Natural killer cell treated with Interleukin-12 subunit alpha and Interleukin-12 subunit beta and Interleukin-15 and Interleukin-18, amount 100 ng/mL, for 72 hours (primary cell): ENCODE measurements at regions not wholly inside any gene's neighbourhood (a gene's known extent, or its start where the extent isn't known, plus 50 kb on each side); places are given as distances from the start of the nearest gene placed in this dataset.

Source experiments
- ATAC-seq, 2 donors: fragments of 150-1000 bp; cut with Tn5 transposase in 1 of 2; sonication (Bioruptor Pico), chemical (Tn5 transposase) in 1 of 2; 2 replicates each; pipeline ENCODE4 v1.10.0; 2021
- DNase-seq: peaks from one replicate; pipeline ENCODE4 v3.0.0; 2022; ENCODE audit warnings: low spot score
- H3K27ac Mint-ChIP-seq, 2 donors: 1 replicate in 1 of 2; 2 replicates in 1 of 2; pipeline ENCODE4 v1.8.0; 2022; ENCODE audit warnings: mixed read lengths in 2 of 2, mild to moderate bottlenecking in 1 of 2, moderate library complexity in 1 of 2
- H3K27me3 Mint-ChIP-seq, 2 donors: 1 replicate in 1 of 2; 2 replicates in 1 of 2; pipeline ENCODE4 v1.8.0; 2022; ENCODE audit warnings: mixed read lengths in 2 of 2
- H3K36me3 Mint-ChIP-seq: one replicate; pipeline ENCODE4 v1.8.0; 2022; ENCODE audit warnings: mixed read lengths
- H3K4me1 Mint-ChIP-seq, 2 donors: 1 replicate in 1 of 2; 2 replicates in 1 of 2; pipeline ENCODE4 v1.8.0; 2022; ENCODE audit warnings: low read depth in 2 of 2, mixed read lengths in 2 of 2, mild to moderate bottlenecking in 1 of 2
- H3K4me3 Mint-ChIP-seq: one replicate; pipeline ENCODE4 v1.8.0; 2022; ENCODE audit warnings: mixed read lengths
- H3K9me3 Mint-ChIP-seq: 2 replicates; pipeline ENCODE4 v1.8.0; 2022; ENCODE audit warnings: mixed read lengths

DNA sequence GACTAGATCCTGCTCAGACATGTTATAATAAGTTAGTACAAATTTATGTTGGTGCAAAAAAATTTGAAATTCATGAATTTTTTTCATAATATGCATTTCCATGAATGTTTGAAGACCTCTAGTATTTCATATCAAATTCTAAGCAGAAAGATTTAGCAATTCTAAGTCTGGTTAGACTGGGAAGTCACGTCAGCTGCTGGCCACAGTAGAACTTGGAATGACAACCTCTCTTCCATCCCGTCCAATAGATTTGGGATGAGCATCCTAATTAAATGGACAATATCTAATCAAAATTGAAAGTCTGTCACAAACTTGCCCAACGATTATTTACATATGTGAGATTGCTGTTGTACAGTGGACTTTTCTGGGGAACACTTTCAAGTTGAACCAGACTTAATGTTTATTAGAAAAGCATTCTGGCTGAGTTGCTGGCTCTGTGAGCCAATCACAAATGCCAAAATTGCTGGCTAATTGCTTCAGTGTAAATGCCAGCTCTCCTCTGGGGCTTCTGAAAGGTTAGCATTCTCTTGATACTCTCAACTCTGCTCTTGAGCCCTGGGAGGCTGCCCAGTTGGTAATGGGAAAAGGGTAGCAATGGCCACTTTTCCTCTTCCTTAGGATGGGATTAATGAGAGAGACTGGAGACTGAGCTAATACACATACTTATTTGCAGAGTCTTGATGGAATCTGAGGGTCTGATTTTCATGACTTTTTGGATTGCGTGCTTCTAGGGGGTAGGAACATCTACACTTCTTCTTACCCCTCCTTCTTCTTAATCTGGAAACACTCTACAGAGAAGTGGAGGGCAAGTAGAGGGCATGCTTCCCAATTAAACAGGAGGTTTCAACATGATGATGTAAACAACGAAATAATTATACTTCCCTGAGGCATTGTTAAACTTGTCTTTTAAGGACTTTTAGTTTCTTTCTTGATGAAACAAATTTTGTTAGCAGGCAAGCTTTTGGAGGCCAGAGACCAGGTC is 253.5 kb downstream of the BAMBI start:
- H3K36me3 Mint-ChIP-seq, result no peaks in the 10 kb centered on the region
- H3K27ac Mint-ChIP-seq, result no peak overlapping the region
- no peaks in the 10 kb centered on the region for H3K9me3 Mint-ChIP-seq
- no peak overlapping the region for H3K4me3 Mint-ChIP-seq
- peaks cover 3 to 6% of the 10 kb centered on the region in 2 donors for H3K27me3 Mint-ChIP-seq
- H3K4me1 Mint-ChIP-seq, result no peaks in the 10 kb centered on the region
- ATAC-seq, result no peak
- no peak for DNase-seq

DNA sequence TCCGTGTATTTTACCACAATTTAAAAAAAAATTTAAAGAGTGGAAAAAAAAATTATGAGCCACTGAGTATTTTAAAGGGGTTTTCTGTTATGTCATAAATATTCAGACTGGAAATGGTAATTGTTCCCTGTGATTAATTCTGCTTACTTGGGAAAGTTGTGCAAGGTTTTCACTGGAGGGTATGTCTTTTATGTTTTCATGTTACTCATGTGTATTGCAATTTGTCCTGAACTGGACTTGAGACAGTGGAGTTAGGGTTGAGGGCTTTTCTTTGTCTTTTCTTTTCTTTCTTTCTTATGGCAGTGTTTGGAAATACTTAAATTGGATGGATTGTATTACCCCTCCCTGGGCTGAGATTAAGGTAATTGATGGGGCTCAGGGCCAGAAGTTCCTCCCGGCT is 257.7 kb downstream of the BAMBI start:
- Mint-ChIP-seq H3K27me3 (peaks cover 5 to 8% of the 10 kb centered on the region in 2 donors), H3K36me3 (no peaks in the 10 kb centered on the region), H3K9me3 (no peaks in the 10 kb centered on the region), H3K4me1 (no peaks in the 10 kb centered on the region), H3K4me3 (no peak overlapping the region), H3K27ac (no peak overlapping the region)
- DNase-seq, result no peak
- ATAC-seq, result no peak

DNA sequence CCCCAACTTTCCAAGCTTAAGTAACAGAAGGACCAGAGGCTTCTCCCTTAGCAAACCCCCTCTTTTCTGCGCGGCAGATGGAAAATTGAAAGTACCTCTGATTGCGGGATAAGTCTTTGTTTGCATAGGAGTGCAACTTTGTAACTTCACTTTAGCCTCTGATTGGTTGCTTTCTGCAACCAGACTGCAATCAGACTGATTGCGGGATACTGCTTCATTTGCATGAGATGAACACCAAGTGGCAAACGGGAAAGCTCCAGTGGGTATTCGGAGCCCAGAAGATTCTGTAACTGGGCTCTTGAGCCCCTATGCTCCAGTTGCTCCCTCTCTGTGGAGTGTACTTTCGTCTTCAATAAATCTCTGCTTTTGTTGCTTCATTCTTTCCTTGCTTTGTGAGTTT is 260.6 kb downstream of the BAMBI start:
- H3K4me1 Mint-ChIP-seq, result no peaks in the 10 kb centered on the region
- no peaks in the 10 kb centered on the region for H3K36me3 Mint-ChIP-seq
- H3K4me3 Mint-ChIP-seq, result no peak overlapping the region
- DNase-seq, result no peak
- no peaks in the 10 kb centered on the region for H3K9me3 Mint-ChIP-seq
- no peak overlapping the region for H3K27ac Mint-ChIP-seq
- peaks cover 5 to 8% of the 10 kb centered on the region in 2 donors for H3K27me3 Mint-ChIP-seq
- ATAC-seq, result no peak

DNA sequence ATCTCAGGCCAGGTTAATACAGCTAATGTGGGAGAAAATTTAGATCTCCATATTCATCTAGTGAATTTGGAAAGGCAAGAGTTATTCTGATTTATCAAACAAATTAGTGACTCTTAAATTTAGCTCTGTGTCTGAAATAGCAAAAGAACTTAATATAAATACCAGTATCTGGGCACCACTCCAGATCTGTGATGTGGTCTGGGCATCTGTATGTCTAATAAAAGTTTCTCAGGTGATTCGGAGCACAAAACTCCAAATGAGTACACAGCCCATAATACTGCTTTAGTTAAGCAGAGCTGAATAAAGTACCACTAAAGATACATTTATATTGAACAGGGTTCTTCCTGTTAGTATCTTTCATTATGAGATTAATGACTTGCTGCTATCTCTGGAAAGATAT is 261.4 kb downstream of the BAMBI start:
- no peak overlapping the region for H3K4me3 Mint-ChIP-seq
- no peak overlapping the region for H3K27ac Mint-ChIP-seq
- peaks cover 5 to 8% of the 10 kb centered on the region in 2 donors for H3K27me3 Mint-ChIP-seq
- ATAC-seq (no peak), DNase-seq (no peak)
- H3K36me3 Mint-ChIP-seq, result no peaks in the 10 kb centered on the region
- no peaks in the 10 kb centered on the region for H3K9me3 Mint-ChIP-seq
- H3K4me1 Mint-ChIP-seq, result no peaks in the 10 kb centered on the region

DNA sequence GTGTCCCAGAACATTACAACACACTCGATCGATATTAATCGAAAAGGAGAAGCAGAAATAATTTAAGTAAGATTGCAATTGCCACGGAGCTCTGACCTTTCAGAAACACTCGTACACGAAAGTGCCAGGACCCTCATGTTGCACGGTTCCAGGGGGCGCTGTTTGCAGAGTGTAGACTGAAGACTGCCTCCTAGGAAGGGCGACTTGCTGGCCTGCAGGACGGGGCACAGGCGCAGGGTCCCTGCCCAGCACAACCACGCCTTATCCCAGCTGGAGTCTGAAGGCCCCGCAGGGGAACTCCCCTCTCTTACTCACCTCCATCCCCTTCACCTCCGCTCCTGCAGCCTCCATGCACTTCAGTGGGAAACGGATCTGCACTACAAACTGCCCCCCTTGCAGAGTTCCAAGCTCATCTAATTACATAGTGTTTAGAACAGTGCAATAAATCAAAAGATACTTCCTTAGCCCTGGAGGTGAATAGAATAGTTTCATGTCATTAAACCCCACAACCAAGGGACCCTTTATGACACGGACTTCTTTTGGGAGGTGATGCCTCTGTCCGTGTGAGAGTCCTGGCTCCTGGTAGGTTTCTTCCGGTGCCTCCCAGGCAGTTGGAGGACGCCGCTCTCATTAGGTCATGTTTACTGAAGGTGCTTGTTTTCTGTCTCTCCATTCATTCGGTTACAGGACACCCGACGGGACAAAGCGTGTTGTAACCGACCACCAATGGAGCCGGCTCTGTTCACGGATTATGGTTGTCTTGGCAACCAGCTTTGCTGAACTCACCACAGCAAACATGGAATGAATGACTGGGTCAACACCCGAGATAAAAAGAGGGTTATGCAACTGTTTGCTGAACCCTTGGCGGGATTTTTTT is 262.2 kb downstream of the BAMBI start:
- no peak overlapping the region for H3K27ac Mint-ChIP-seq
- peaks cover 5 to 12% of the 10 kb centered on the region in 2 donors for H3K27me3 Mint-ChIP-seq
- H3K36me3 Mint-ChIP-seq, result no peaks in the 10 kb centered on the region
- no peaks in the 10 kb centered on the region for H3K9me3 Mint-ChIP-seq
- DNase-seq (no peak), ATAC-seq (no peak)
- no peaks in the 10 kb centered on the region for H3K4me1 Mint-ChIP-seq
- no peak overlapping the region for H3K4me3 Mint-ChIP-seq

DNA sequence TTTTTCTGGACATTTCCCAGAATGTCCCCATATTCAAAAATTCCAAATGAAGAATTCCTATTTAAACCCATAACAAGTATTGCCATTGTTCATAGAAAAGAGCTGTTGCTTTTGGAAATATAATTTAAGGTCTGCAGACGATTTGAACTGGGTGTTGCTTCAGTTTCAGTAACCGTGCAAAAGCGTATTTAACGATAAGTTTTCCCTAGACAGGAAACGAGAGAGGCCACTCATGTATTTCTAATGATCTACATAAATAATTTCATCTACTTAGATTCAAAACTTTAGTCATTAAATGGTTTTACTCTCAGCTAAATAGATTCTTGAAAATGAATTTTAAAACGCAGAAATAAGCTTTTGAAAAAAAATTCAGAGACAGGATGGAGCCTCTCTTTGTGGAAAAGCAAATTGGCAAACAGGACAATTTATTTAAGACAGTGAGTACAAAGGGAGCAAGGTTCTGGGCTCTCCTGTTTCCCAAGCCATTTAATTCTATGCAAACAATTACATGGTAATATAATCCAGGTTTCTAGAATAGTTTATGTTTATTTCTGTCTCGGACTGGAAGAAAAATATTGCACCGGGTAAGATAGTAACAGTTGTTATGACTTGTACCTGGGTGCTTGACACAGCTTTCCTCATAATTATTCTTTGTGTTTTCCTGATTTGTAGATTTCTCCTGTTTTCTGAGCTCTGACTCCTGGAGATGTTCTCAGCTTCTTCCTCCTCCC is 263.0 kb downstream of the BAMBI start:
- Mint-ChIP-seq H3K36me3 (no peaks in the 10 kb centered on the region), H3K4me3 (no peak overlapping the region), H3K27me3 (peaks cover 5 to 20% of the 10 kb centered on the region in 2 donors), H3K27ac (no peak overlapping the region), H3K4me1 (no peaks in the 10 kb centered on the region), H3K9me3 (no peaks in the 10 kb centered on the region)
- ATAC-seq (no peak), DNase-seq (no peak)

DNA sequence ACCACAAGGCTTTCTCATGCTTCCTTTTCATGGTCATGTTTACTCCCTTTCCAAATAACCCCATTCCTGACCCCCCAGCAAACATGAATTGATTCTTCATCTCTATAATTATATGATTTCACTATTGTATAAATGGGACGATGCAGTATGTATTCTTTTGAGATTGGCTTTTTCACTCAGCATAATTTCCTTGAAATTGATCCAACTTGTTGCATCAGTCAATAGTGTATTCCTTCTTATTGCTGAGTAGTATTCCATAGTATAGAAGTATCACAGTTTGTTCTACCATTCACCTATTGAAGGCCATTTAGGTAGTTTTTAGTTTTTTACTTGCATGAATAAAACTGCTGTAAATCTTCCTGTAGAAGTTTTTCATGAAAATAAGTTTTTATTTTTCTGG is 264.7 kb downstream of the BAMBI start:
- Mint-ChIP-seq H3K27me3 (peaks cover 7 to 37% of the 10 kb centered on the region in 2 donors), H3K9me3 (no peaks in the 10 kb centered on the region), H3K27ac (no peak overlapping the region), H3K4me3 (no peak overlapping the region), H3K4me1 (no peaks in the 10 kb centered on the region), H3K36me3 (no peaks in the 10 kb centered on the region)
- DNase-seq, result no peak
- no peak for ATAC-seq

DNA sequence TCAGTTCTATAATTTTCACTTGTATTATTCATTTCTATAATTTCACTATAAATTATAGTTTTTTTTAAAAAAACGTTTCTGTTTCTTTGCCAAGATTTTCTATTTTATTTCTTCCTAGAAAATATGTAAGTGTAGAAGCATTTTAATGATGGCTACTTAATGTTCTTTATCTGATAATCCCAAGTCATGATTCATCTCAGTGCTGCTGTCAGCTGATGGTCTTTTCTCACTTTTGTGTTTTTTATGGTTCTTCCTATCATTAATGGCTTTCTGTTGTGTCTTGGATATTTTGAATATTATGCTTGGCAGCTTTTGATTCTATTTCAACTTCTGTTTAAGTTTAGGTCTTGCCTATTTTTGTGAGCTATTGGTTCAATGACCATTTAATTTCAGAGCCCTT is 268.6 kb downstream of the BAMBI start:
- DNase-seq (no peak), ATAC-seq (no peak)
- H3K36me3 Mint-ChIP-seq, result no peaks in the 10 kb centered on the region
- no peak overlapping the region for H3K27ac Mint-ChIP-seq
- H3K9me3 Mint-ChIP-seq, result no peaks in the 10 kb centered on the region
- no peaks in the 10 kb centered on the region for H3K4me1 Mint-ChIP-seq
- peaks cover 2 to 40% of the 10 kb centered on the region in 2 donors for H3K27me3 Mint-ChIP-seq
- no peak overlapping the region for H3K4me3 Mint-ChIP-seq

DNA sequence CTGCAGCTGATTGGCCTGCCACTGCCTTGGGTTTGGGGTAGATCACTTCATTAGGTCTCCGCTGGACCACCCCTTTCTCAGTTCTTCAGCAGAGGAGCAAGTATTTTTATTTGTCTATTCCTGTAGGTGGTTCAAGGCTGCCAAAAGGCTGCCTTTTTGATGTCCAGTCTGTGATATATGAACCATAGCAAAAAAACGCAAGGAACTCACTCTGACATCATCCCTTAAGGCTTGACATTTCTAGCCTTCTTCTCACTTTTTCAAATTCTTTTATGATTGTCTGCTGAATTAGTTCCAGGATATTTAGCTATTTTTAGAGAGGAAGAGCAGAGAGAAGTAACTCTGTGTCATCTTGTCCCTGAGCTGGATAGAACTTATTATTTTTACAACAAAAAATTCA is 269.2 kb downstream of the BAMBI start:
- no peaks in the 10 kb centered on the region for H3K9me3 Mint-ChIP-seq
- H3K4me1 Mint-ChIP-seq, result no peaks in the 10 kb centered on the region
- DNase-seq, result no peak
- no peak for ATAC-seq
- H3K4me3 Mint-ChIP-seq, result no peak overlapping the region
- H3K36me3 Mint-ChIP-seq, result no peaks in the 10 kb centered on the region
- peaks cover 2 to 40% of the 10 kb centered on the region in 2 donors for H3K27me3 Mint-ChIP-seq
- no peak overlapping the region for H3K27ac Mint-ChIP-seq

DNA sequence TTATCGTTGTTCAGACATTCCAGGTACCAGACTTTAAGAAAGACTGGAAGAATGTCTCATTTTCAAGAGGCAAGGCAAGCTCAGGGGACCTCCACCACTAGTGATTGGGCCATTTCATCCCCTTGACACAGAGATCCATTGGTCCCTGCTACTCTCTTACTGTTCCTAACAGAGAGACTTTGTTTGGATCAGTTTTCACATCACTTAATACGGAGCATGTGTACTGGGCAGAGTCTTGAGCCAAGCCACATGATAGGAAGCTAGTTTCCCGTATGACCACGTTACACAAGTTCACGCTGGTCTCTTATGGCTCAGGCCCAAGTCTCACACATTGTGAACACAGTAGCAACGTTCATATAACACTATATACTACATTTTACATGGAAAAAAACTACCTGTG is 269.9 kb downstream of the BAMBI start:
- Mint-ChIP-seq H3K27me3 (peaks cover 7 to 47% of the 10 kb centered on the region in 2 donors), H3K36me3 (no peaks in the 10 kb centered on the region), H3K4me1 (no peaks in the 10 kb centered on the region), H3K27ac (no peak overlapping the region), H3K4me3 (no peak overlapping the region), H3K9me3 (no peaks in the 10 kb centered on the region)
- no peak for DNase-seq
- no peak for ATAC-seq

DNA sequence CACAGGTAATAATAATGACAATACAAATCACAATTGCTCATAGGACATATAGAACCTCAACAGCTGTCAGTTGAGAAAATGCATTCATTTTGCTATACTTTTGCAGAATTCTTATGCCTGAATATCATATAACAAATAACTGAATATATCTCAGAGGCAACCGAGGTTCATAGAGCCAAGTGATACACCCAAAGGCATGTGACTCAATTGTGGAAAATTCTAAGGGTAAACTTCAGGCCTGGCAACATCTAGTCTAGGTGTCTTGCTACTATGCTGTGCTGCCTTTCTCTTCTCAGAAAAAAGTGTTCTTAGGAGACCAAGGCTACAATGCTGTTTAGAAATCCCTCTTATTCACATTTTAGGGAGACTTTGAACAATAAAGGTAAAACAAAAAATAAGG is 270.7 kb downstream of the BAMBI start:
- no peaks in the 10 kb centered on the region for H3K9me3 Mint-ChIP-seq
- ATAC-seq, result no peak
- peaks cover 13 to 55% of the 10 kb centered on the region in 2 donors for H3K27me3 Mint-ChIP-seq
- H3K27ac Mint-ChIP-seq, result no peak overlapping the region
- no peak for DNase-seq
- no peak overlapping the region for H3K4me3 Mint-ChIP-seq
- H3K36me3 Mint-ChIP-seq, result no peaks in the 10 kb centered on the region
- no peaks in the 10 kb centered on the region for H3K4me1 Mint-ChIP-seq

DNA sequence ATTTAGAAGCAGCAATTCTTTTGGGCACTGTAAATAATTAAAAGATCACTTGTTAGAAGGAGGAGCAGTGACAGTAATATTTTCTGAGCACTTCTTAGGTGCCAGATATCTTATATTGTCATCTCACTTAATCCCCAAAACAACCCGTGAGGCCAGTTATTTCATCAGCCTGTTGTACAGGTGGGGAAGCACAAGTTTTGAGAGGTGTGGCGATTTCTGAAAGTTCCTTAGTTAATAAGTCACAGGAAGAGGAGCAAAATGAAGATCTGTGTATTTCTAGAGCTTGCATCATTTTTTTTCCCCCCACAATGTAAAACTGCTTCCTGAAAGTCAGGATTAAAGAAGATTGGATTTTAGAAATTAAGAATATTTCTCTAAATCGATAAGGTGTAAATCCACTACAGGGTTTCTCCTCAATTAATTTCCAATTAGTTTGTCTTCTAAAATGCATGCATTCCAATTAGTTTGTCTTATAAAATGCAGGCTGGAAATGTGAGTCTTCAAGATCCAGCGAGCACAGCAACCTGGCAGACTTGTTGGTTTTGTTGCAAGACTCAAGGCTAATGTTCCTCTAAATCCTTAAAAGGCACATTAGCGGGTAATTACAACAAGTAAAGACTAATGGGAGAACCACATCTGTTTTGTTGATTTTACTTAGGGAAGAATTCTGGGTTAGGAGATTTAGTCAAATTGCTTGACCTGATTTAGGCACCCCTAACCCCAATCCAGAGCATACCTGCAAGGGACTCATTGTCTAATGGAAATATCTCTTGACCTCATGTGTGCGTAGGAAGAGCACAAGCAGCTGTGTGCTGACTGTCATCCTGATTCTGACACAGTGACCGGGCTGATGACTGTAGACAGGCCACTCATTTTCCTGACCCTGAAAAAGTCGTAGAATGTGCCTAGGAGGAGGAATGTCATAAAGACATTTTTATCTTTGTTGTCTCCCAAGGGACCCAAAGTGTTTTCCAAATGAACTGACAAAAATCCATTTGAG is 272.0 kb downstream of the BAMBI start:
- Mint-ChIP-seq H3K27me3 (peaks cover 17 to 66% of the 10 kb centered on the region in 2 donors), H3K9me3 (no peaks in the 10 kb centered on the region), H3K27ac (no peak overlapping the region), H3K4me1 (no peaks in the 10 kb centered on the region), H3K4me3 (no peak overlapping the region), H3K36me3 (no peaks in the 10 kb centered on the region)
- DNase-seq, result no peak
- ATAC-seq, result no peak

DNA sequence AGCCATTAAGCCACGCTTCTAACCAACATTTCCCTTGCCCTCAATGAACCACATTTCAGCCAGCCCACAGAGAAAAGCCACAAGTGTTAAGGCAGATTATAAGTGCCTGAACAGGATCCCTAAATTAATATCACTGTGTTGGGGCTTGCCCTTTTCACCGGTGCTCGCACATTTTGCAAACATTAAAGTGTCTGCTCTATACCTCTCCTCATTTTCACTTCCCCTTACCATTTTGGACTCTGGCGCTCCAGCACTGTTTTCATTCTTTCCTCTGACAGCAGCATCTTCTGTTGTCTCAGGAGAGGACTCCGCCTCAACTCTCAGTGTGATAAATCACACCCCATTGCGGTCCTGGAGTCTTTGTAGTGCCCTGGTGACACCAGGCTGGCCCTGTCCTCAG is 274.2 kb downstream of the BAMBI start:
- Mint-ChIP-seq H3K4me1 (no peaks in the 10 kb centered on the region), H3K27ac (no peak overlapping the region), H3K9me3 (no peaks in the 10 kb centered on the region), H3K4me3 (no peak overlapping the region), H3K27me3 (peaks cover 17 to 47% of the 10 kb centered on the region in 2 donors), H3K36me3 (no peaks in the 10 kb centered on the region)
- ATAC-seq, result no peak
- no peak for DNase-seq
